Activated CD8-positive, alpha-beta T cell treated with anti-CD3 and anti-CD28 coated beads for 36 hours (primary cell): ENCODE measurements at regions not wholly inside any gene's neighbourhood (a gene's known extent, or its start where the extent isn't known, plus 50 kb on each side); places are given as distances from the start of the nearest gene placed in this dataset.

ENCODE experiments used
- ATAC-seq: fragments of 200-7000 bp; cut with Tn5 transposase; one replicate; pipeline ENCODE4 v1.10.0; 2021; ENCODE audit warnings: mild to moderate bottlenecking, moderate library complexity
- CTCF ChIA-PET: fragments of 350-600 bp; sonication (Branson Sonifier 250); formaldehyde crosslinking; loops from one replicate; lab custom pipeline; 2021; ENCODE audit warnings: antibody characterized with exemption; lab: Charles Lee
- POLR2A ChIA-PET: fragments of 350-600 bp; sonication (Branson Sonifier 250); formaldehyde crosslinking; loops from one replicate; lab custom pipeline; 2021; ENCODE audit warnings: antibody characterized with exemption; lab: Charles Lee
- DNase-seq: peaks from one replicate; pipeline ENCODE4 v3.0.0-alpha.2; 2020
- H3K27ac Mint-ChIP-seq: one replicate; pipeline ENCODE4 v1.8.0; 2021; ENCODE audit warnings: mild to moderate bottlenecking, mixed read lengths
- H3K27me3 Mint-ChIP-seq: one replicate; pipeline ENCODE4 v1.8.0; 2021; ENCODE audit warnings: mixed read lengths
- H3K36me3 Mint-ChIP-seq: one replicate; pipeline ENCODE4 v1.8.0; 2021; ENCODE audit warnings: low read depth, mixed read lengths
- H3K4me1 Mint-ChIP-seq: one replicate; pipeline ENCODE4 v1.8.0; 2021; ENCODE audit warnings: low read depth, mixed read lengths
- H3K4me3 Mint-ChIP-seq: one replicate; pipeline ENCODE4 v1.8.0; 2021; ENCODE audit warnings: mild to moderate bottlenecking, moderate library complexity, mixed read lengths
- H3K9me3 Mint-ChIP-seq: one replicate; pipeline ENCODE4 v1.8.0; 2021; ENCODE audit warnings: mixed read lengths
- CTCF ChIP-seq: fragments of 200-600 bp; IDR thresholded peaks from one replicate; pipeline ENCODE4 v1.8.0; 2022; ENCODE audit warnings: antibody characterized with exemption, mild to moderate bottlenecking
- intact Hi-C: fragments of 100-400 bp; cut with micrococcal nuclease; formaldehyde crosslinking; loops from one replicate; pipeline ENCODE4 v1.10.0; 2022

DNA sequence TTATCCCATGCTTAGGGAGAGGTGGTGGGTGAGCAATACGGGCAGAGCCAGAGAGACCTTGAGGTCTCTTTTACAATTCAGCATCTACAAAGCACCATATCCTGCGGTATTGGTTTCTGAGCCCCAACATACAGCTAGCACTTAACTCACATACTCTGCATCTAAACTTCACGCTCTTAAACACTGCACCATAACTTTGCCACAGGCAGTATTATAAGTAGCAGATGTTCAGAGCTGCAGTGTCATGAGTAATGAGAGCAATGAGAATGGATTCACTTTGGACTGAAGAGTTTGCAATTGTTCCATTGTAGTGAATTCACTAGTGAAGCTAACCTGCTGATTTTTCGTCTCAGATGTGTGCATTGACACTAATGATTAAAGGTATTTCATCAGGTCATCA lies 93.8 kb downstream of the HS3ST1 start:
- Mint-ChIP-seq H3K4me1 (peaks cover 2% of the 10 kb centered on the region), H3K36me3 (no peaks in the 10 kb centered on the region), H3K27me3 (peaks cover 3% of the 10 kb centered on the region), H3K9me3 (no peaks in the 10 kb centered on the region), H3K27ac (no peak overlapping the region), H3K4me3 (no peak overlapping the region)
- intact Hi-C loops = no loop called here
- CTCF ChIA-PET = no interaction called here
- DNase-seq (no peak), ATAC-seq (no peak)
- POLR2A ChIA-PET = no interaction called here
- no peak for TF ChIP-seq CTCF

DNA sequence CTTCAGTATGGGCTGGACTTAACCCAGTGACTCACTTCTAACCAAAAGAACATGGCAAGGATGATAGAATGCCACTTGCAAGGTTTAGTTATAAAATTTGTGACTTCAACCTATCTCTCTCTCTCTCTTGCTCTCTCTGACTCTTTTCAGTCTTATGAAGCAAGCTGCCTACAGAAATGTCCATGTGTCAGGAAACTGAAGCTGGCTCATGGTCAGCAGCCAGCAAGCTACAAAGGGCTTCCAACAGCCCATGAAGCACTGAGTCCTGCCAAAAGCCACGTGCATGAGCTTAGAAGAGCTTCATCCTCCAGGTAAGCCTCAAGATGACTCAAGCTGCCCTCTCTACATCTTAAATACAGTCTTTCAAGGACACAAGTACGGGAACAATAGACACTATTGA lies 100.3 kb downstream of the HS3ST1 start:
- ATAC-seq (no peak), DNase-seq (no peak)
- Mint-ChIP-seq H3K9me3 (peaks cover 5% of the 10 kb centered on the region), H3K36me3 (no peaks in the 10 kb centered on the region), H3K27ac (no peak overlapping the region), H3K27me3 (peaks cover 5% of the 10 kb centered on the region), H3K4me3 (no peak overlapping the region), H3K4me1 (no peaks in the 10 kb centered on the region)
- TF ChIP-seq CTCF = no peak
- ChIA-PET CTCF (interaction anchor here (0.6 kb wide), 1 partner anchor 351 kb away, joined by 3 read pairs; no protein-coding TSS in a partner anchor), POLR2A (interaction anchor here (1.1 kb wide), 1 partner anchor 12 kb away, joined by 3 read pairs; no protein-coding TSS in a partner anchor)
- intact Hi-C loops = no loop called here

GRCh38 chr4:11326021-11326420 lies 102.7 kb downstream of the HS3ST1 start:
- no peaks in the 10 kb centered on the region for H3K36me3 Mint-ChIP-seq
- peaks cover 2% of the 10 kb centered on the region for H3K27me3 Mint-ChIP-seq
- no peak for DNase-seq
- H3K9me3 Mint-ChIP-seq = peaks cover 16% of the 10 kb centered on the region
- ChIA-PET CTCF (no interaction called here), POLR2A (no interaction called here)
- ATAC-seq = no peak
- H3K27ac Mint-ChIP-seq = no peak overlapping the region
- no peak for TF ChIP-seq CTCF
- no peak overlapping the region for H3K4me3 Mint-ChIP-seq
- intact Hi-C loops = no loop called here
- H3K4me1 Mint-ChIP-seq = no peaks in the 10 kb centered on the region

- Mint-ChIP-seq H3K9me3 (peaks cover 16% of the 10 kb centered on the region), H3K36me3 (no peaks in the 10 kb centered on the region), H3K27ac (no peak overlapping the region), H3K4me3 (no peak overlapping the region), H3K4me1 (no peaks in the 10 kb centered on the region), H3K27me3 (peaks cover under 1% of the 10 kb centered on the region)
- intact Hi-C loops = no loop called here
- no peak for TF ChIP-seq CTCF
- ChIA-PET POLR2A (no interaction called here), CTCF (no interaction called here)
- ATAC-seq (no peak), DNase-seq (no peak)
These were observed 104.9 kb downstream of the HS3ST1 start for GRCh38 chr4:11323771-11324170.

DNA sequence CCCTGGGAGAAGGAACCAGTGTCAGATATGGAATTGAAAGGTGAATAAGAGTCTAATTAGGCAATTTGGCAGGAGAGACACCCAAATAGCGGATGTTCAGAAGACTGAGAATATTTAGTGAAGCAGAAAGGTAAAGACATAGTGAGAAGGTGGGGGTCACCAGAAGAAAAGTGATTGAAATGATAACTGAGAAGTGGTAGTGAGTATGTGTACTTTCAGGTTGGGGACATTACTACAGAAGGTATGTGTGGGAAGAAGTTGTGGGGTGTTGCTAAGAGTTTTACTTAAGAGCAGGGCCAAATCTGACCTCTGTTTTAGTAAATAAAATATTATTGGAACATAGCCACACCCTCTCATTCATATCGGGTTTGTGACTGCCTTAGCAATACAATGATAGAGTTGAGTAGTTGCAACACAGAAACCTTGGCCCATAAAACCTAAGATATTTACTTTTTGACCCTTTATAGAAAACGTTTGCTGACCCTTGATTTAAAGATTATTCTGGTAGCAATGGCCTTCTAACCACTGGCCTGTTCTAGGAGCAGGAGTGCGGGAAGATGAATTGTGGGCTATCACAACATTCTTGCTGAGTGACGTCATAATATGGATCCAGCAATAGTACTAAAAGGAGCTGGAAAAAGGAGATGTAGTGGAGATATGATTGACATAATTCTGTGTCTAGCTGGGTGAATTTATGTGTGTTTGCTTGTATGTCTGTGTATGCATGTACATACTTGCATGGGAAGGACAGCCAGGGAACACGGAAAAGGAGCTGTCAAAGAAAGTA lies 115.3 kb downstream of the HS3ST1 start:
- DNase-seq = no peak
- Mint-ChIP-seq H3K36me3 (no peaks in the 10 kb centered on the region), H3K27ac (no peak overlapping the region), H3K4me1 (no peaks in the 10 kb centered on the region), H3K4me3 (no peak overlapping the region), H3K27me3 (no peaks in the 10 kb centered on the region), H3K9me3 (no peaks in the 10 kb centered on the region)
- TF ChIP-seq CTCF = no peak
- ATAC-seq = no peak
- intact Hi-C loops = no loop called here
- CTCF ChIA-PET = no interaction called here
- POLR2A ChIA-PET = no interaction called here
